ENCODE measurements at regions not wholly inside any gene's neighbourhood (a gene's known extent, or its start where the extent isn't known, plus 50 kb on each side); places are given as distances from the start of the nearest gene placed in this dataset.

DNA sequence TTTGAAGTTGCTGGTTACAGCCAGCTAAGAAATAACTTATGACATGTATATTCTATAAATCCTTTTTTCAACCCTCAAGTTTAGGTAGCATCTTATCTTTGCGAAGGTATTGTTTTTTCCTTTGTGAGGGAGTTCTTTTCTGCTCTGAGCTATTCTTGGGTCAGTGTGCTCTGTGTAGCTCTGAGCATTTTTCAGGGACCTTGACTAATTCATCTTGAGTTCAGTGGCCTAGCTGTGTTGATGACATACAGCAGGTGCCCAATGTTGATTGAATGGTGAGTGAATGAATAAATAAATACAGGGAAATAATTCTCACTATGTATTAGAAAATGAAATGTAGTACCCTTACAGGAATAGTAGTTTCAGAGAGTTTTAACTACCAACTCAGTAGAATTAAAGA lies 335.3 kb downstream of the IL20RB start:
- Histone ChIP-seq H3K27ac (ENCODE audit: low read depth, low read length) (no peak overlapping the region), H3K4me3 (ENCODE audit: low read length) (no peak overlapping the region), H3K4me1 (ENCODE audit: control insufficient read depth, insufficient read depth, low read length) (no peaks in the 10 kb centered on the region), H3K36me3 (ENCODE audit: control insufficient read depth, insufficient read depth, low read length) (no peaks in the 10 kb centered on the region), H3K9ac (ENCODE audit: low read length) (no peak overlapping the region), H3K27me3 (ENCODE audit: control insufficient read depth, insufficient read depth, low read length) (no peaks in the 10 kb centered on the region)

DNA sequence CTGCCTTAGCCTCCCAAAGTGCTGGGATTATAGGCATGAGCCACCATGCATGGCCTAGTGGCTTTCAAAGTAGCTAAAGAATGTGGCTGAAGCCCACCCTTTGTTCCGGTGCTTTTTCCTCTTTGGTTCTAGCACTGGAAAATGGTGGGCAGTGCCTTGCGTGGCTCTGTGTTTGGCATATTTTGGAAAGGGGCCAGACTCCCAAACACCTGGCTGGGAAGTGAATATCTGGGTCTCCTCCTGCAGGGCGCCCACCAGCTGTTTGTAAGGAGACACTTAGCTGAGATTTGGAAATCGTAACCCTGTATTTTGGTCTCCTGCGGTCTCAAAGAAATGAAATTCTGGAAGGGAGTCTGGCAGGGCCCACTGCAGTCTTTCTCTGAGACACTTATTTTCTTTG lies 336.4 kb downstream of the IL20RB start:
- Histone ChIP-seq H3K27ac (ENCODE audit: low read depth, low read length) (no peak overlapping the region), H3K36me3 (ENCODE audit: control insufficient read depth, insufficient read depth, low read length) (no peaks in the 10 kb centered on the region), H3K27me3 (ENCODE audit: control insufficient read depth, insufficient read depth, low read length) (no peaks in the 10 kb centered on the region), H3K4me3 (ENCODE audit: low read length) (no peak overlapping the region), H3K4me1 (ENCODE audit: control insufficient read depth, insufficient read depth, low read length) (no peaks in the 10 kb centered on the region), H3K9ac (ENCODE audit: low read length) (no peak overlapping the region)

DNA sequence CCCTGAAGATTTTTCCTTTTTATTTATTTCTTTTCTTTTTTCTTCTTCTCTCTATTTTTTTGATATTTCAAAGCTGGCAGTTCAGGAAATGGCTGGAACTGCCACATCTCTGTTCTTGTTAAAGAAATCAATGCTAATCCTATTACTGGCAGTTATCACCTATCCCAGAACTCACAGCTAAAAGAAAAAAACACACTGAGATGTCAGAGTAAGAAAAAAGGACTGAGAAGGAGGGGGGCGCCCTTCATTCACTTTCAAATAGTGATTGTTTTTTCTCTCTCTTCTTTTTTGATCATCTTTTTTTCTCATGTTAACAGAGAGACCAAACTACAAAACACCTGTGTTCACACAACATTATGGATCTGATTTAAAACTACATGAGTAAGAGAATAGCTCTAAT lies 337.1 kb downstream of the IL20RB start:
- Histone ChIP-seq H3K27ac (ENCODE audit: low read depth, low read length) (no peak overlapping the region), H3K27me3 (ENCODE audit: control insufficient read depth, insufficient read depth, low read length) (no peaks in the 10 kb centered on the region), H3K9ac (ENCODE audit: low read length) (no peak overlapping the region), H3K4me3 (ENCODE audit: low read length) (no peak overlapping the region), H3K4me1 (ENCODE audit: control insufficient read depth, insufficient read depth, low read length) (no peaks in the 10 kb centered on the region), H3K36me3 (ENCODE audit: control insufficient read depth, insufficient read depth, low read length) (no peaks in the 10 kb centered on the region)

DNA sequence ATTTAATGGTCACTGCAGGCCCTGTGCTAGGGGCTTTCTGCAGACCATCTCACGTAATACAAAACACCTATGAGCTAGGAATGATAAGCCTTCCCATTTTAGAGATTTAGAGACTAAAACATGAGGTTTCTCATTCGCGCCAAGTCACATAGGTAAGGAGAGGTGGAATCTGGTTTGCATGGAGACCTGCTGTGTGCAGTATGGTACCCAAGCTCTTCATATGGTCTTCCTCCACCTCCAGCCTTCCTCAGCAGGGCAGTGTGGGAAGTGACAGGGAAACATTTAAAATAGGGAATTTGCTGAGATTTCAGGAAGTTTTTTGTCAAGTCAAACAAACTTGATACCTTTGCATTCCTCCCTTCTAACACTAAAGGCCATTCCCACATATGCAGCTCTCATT lies 337.6 kb downstream of the IL20RB start:
- Histone ChIP-seq H3K4me1 (ENCODE audit: control insufficient read depth, insufficient read depth, low read length) (no peaks in the 10 kb centered on the region), H3K27me3 (ENCODE audit: control insufficient read depth, insufficient read depth, low read length) (no peaks in the 10 kb centered on the region), H3K27ac (ENCODE audit: low read depth, low read length) (no peak overlapping the region), H3K36me3 (ENCODE audit: control insufficient read depth, insufficient read depth, low read length) (no peaks in the 10 kb centered on the region), H3K9ac (ENCODE audit: low read length) (no peak overlapping the region), H3K4me3 (ENCODE audit: low read length) (no peak overlapping the region)

DNA sequence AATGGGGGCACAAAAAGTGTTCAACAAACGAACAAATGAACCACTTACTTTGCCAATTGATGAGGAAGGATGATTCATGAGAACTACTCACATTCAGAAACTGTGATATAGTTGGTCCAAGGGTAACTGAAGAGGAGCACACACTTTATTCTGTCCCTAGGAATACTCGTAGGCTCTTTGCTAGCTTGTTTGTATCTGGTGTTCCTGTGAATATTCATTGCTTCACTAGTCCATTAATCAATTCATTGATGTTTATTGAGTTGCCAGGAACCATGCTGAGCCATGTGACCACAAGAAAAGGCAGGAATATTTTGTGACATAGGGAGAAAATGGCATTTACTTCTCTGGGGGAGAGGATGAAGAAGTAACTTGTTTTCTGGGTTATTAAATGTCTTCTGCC lies 338.3 kb downstream of the IL20RB start:
- Histone ChIP-seq H3K36me3 (ENCODE audit: control insufficient read depth, insufficient read depth, low read length) (no peaks in the 10 kb centered on the region), H3K27me3 (ENCODE audit: control insufficient read depth, insufficient read depth, low read length) (no peaks in the 10 kb centered on the region), H3K27ac (ENCODE audit: low read depth, low read length) (no peak overlapping the region), H3K9ac (ENCODE audit: low read length) (no peak overlapping the region), H3K4me1 (ENCODE audit: control insufficient read depth, insufficient read depth, low read length) (no peaks in the 10 kb centered on the region), H3K4me3 (ENCODE audit: low read length) (no peak overlapping the region)

DNA sequence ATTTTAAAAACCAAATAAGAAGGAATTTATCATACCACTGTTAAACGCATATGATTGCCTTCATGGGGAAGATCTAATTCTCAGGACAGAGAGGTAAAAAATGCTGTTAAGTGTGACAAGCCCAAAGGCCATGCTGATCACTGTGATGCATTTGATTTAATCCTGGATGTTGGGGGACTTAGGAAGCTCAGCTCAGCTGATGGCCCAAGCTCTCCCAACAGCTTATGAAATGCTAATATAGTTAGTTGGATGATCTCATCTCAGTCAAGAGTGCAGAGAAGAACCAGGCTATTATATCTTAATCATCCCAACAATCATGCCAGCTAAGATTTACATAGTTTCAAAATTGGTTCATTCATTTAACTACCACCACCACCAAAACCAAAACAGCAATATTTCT lies 340.0 kb downstream of the IL20RB start:
- H3K27ac ChIP-seq (ENCODE audit: low read depth, low read length) = no peak overlapping the region

DNA sequence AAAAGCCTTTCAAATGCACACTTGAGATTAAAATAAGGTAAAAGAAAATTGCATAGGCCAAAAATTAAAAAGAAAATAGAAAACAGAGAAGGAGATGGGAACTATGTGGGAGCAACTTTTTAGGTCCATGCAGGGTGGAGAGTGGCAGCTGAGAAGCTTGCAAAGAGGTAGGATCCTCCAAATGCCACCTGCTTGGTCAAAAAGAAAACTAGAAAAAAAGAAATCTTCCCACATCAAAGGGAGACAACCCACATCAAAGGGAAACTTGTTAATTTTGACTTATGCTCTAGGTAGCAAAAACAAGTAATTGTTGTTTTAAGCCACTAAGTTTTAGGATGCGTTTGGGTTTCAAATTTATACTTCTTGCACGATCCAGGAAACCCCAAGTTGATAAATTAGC lies 342.9 kb downstream of the IL20RB start:
- Histone ChIP-seq H3K4me1 (ENCODE audit: control insufficient read depth, insufficient read depth, low read length) (no peaks in the 10 kb centered on the region), H3K4me3 (ENCODE audit: low read length) (no peak overlapping the region), H3K27ac (ENCODE audit: low read depth, low read length) (no peak overlapping the region), H3K36me3 (ENCODE audit: control insufficient read depth, insufficient read depth, low read length) (no peaks in the 10 kb centered on the region), H3K9ac (ENCODE audit: low read length) (no peak overlapping the region), H3K27me3 (ENCODE audit: control insufficient read depth, insufficient read depth, low read length) (no peaks in the 10 kb centered on the region)

More for the DNA sequence above, 340.0 kb downstream of the IL20RB start:
- no peaks in the 10 kb centered on the region for H3K36me3 ChIP-seq (ENCODE audit: control insufficient read depth, insufficient read depth, low read length)
- no peaks in the 10 kb centered on the region for H3K27me3 ChIP-seq (ENCODE audit: control insufficient read depth, insufficient read depth, low read length)
- no peak overlapping the region for H3K4me3 ChIP-seq (ENCODE audit: low read length)
- no peaks in the 10 kb centered on the region for H3K4me1 ChIP-seq (ENCODE audit: control insufficient read depth, insufficient read depth, low read length)
- no peak overlapping the region for H3K9ac ChIP-seq (ENCODE audit: low read length)

DNA sequence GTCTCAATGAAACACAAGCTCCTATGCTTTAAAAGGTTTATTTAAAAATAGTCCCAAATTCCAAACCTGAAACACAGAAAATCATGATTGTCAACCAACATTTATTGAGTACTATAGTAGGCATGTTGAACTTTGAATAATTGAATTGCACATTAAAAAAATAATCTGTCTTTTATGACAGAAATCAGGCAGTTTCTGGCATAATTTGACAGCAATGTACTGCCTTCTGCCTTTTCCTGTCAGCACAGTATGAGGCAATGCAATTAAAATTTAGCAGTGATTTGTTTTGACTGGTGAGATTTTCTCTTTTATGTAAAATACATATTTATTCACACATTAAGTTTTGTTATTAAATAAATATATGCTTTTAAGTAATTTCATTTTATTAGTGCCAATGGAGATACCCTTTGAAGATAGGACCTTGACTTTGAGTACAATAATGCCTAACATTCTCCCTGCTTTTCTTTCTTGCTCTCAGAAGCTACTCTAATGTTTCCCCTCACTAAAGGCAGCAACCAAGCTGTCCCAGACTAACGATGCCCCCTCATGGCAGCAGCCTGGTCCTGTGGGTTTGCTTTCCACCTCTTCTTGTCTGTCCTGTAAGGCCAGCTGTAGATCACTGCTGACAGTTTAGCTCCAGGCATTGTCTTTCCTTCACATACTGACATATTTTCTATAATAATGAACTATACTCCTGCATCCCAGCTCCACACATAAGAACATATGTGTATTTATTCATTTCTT lies 346.7 kb downstream of the IL20RB start:
- H3K27me3 ChIP-seq (ENCODE audit: control insufficient read depth, insufficient read depth, low read length) = no peaks in the 10 kb centered on the region
- H3K27ac ChIP-seq (ENCODE audit: low read depth, low read length) = no peak overlapping the region
- no peak overlapping the region for H3K9ac ChIP-seq (ENCODE audit: low read length)
- no peaks in the 10 kb centered on the region for H3K4me1 ChIP-seq (ENCODE audit: control insufficient read depth, insufficient read depth, low read length)
- H3K36me3 ChIP-seq (ENCODE audit: control insufficient read depth, insufficient read depth, low read length) = no peaks in the 10 kb centered on the region
- H3K4me3 ChIP-seq (ENCODE audit: low read length) = no peak overlapping the region

DNA sequence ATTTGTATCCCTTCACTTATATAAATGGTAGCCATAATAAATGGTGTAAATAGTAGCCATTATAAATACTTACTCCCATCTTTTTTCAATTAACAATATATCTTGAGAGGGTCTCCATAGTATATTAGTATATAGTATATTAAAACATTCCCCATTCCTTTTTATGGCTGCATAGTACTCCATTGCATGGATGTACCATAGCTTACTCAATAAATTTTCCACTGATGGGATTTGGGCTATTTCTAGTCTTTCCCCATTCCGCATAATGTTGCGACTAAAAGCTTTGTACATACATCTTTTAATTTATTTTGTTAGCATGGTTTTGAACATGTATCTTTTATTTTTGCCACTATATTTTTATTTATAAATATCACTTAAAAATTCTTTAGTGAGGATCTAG lies 366.3 kb downstream of the IL20RB start:
- H3K4me3 ChIP-seq (ENCODE audit: low read length) = no peak overlapping the region
- H3K36me3 ChIP-seq (ENCODE audit: control insufficient read depth, insufficient read depth, low read length) = no peaks in the 10 kb centered on the region
- H3K27ac ChIP-seq (ENCODE audit: low read depth, low read length) = no peak overlapping the region
- H3K9ac ChIP-seq (ENCODE audit: low read length) = no peak overlapping the region
- H3K4me1 ChIP-seq (ENCODE audit: control insufficient read depth, insufficient read depth, low read length) = no peaks in the 10 kb centered on the region
- no peaks in the 10 kb centered on the region for H3K27me3 ChIP-seq (ENCODE audit: control insufficient read depth, insufficient read depth, low read length)

DNA sequence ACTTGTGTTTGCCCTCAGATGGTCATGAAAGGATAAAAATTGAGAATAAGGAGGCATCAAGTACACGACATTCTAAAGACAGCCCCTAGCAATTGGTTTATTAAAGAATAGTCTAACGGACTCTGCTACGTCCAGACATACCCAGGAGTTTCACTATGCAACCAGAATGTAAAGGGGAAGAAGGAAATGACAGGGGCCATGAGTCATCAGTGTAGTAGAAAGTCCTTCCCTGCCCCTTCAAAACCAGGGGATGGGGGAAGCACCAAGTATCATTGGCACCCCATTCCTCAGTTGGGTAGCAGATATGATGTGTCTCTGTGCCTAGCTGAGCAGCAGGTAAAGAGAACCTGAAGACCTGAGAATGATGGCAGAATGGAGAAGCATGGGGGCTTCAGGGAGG lies 367.4 kb downstream of the IL20RB start:
- H3K27me3 ChIP-seq (ENCODE audit: control insufficient read depth, insufficient read depth, low read length) = no peaks in the 10 kb centered on the region
- no peaks in the 10 kb centered on the region for H3K36me3 ChIP-seq (ENCODE audit: control insufficient read depth, insufficient read depth, low read length)
- no peak overlapping the region for H3K4me3 ChIP-seq (ENCODE audit: low read length)
- no peaks in the 10 kb centered on the region for H3K4me1 ChIP-seq (ENCODE audit: control insufficient read depth, insufficient read depth, low read length)
- H3K27ac ChIP-seq (ENCODE audit: low read depth, low read length) = no peak overlapping the region
- no peak overlapping the region for H3K9ac ChIP-seq (ENCODE audit: low read length)

DNA sequence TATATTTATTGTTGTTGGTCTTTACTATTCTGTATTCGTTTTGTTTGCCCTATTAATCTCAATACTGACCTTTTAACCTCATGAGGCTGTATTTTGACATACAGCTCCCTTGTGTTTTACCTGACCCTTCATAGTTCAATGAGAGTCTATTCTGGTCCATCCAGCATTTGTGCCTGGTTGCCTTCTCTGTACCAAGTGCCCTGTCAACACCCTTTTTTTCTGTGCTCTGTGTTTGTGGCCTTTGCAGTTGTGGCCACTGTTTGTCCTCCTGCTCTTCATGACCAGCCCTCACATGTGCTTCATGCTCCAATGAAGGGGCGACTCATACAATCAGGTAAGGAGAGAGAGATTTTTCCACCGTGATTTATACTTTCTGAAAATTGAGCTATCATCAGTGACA lies 368.2 kb downstream of the IL20RB start:
- Histone ChIP-seq H3K9ac (ENCODE audit: low read length) (no peak overlapping the region), H3K27ac (ENCODE audit: low read depth, low read length) (no peak overlapping the region), H3K36me3 (ENCODE audit: control insufficient read depth, insufficient read depth, low read length) (no peaks in the 10 kb centered on the region), H3K27me3 (ENCODE audit: control insufficient read depth, insufficient read depth, low read length) (no peaks in the 10 kb centered on the region), H3K4me3 (ENCODE audit: low read length) (no peak overlapping the region), H3K4me1 (ENCODE audit: control insufficient read depth, insufficient read depth, low read length) (no peaks in the 10 kb centered on the region)

DNA sequence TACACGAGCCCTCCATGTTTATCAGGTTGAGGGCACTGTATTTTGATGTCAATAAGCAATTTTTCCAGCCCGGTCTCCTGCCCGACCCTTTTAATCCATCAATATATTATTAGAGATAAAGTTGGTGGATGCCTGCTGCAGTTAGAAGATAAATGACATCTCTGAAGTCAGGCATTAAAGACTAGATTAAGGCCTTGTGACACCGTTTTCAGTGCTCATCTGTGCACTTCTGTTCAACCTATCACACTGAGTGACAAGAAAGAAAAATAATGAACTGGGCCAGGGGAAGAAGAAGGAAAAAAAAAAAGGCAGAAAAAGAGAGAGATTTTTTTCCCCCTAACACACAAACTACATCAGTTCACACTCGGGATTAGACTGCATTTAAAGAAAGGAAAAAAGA lies 371.8 kb downstream of the IL20RB start:
- H3K36me3 ChIP-seq (ENCODE audit: control insufficient read depth, insufficient read depth, low read length) = no peaks in the 10 kb centered on the region
- no peak overlapping the region for H3K27ac ChIP-seq (ENCODE audit: low read depth, low read length)
- no peak overlapping the region for H3K4me3 ChIP-seq (ENCODE audit: low read length)
- H3K4me1 ChIP-seq (ENCODE audit: control insufficient read depth, insufficient read depth, low read length) = no peaks in the 10 kb centered on the region
- no peak overlapping the region for H3K9ac ChIP-seq (ENCODE audit: low read length)
- no peaks in the 10 kb centered on the region for H3K27me3 ChIP-seq (ENCODE audit: control insufficient read depth, insufficient read depth, low read length)

DNA sequence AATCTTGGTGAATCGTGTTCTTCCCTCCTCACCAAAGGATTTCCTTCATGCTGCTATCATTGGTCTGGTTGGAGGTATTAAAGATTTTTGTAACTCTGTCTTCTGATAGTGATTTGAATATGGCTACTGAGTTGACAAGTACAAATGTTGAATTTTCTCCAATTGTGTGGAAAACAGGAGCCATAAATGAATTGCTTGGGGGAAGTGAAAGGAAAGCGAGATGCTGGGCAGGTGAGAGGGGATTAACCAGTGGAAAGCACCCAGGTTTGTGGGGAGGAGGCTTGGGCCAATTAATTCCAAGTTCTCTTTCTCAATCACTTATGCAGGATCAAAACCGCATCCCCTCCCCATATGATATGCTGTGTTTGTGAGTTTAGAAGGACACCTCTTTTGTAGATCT lies 372.5 kb downstream of the IL20RB start:
- H3K4me1 ChIP-seq (ENCODE audit: control insufficient read depth, insufficient read depth, low read length) = no peaks in the 10 kb centered on the region
- H3K9ac ChIP-seq (ENCODE audit: low read length) = no peak overlapping the region
- no peaks in the 10 kb centered on the region for H3K27me3 ChIP-seq (ENCODE audit: control insufficient read depth, insufficient read depth, low read length)
- no peaks in the 10 kb centered on the region for H3K36me3 ChIP-seq (ENCODE audit: control insufficient read depth, insufficient read depth, low read length)
- H3K4me3 ChIP-seq (ENCODE audit: low read length) = no peak overlapping the region
- no peak overlapping the region for H3K27ac ChIP-seq (ENCODE audit: low read depth, low read length)
